HG03103 (cell line): ENCODE measurements at regions not wholly inside any gene's neighbourhood (a gene's known extent, or its start where the extent isn't known, plus 50 kb on each side); places are given as distances from the start of the nearest gene placed in this dataset.

ENCODE experiments used
- ATAC-seq: cut with Tn5 transposase; IDR thresholded peaks from one replicate; pipeline ENCODE4 v1.9.1; 2021; ENCODE audit warnings: low read depth; ENCODE audit not compliant: unreplicated experiment

- no peak for ATAC-seq
Measured at GRCh38 chr17:70772761-70773160, 603.4 kb downstream of the KCNJ2 start.

GRCh38 chr17:70773258-70773657, 603.9 kb downstream of the KCNJ2 start:
- ATAC-seq: no peak

DNA sequence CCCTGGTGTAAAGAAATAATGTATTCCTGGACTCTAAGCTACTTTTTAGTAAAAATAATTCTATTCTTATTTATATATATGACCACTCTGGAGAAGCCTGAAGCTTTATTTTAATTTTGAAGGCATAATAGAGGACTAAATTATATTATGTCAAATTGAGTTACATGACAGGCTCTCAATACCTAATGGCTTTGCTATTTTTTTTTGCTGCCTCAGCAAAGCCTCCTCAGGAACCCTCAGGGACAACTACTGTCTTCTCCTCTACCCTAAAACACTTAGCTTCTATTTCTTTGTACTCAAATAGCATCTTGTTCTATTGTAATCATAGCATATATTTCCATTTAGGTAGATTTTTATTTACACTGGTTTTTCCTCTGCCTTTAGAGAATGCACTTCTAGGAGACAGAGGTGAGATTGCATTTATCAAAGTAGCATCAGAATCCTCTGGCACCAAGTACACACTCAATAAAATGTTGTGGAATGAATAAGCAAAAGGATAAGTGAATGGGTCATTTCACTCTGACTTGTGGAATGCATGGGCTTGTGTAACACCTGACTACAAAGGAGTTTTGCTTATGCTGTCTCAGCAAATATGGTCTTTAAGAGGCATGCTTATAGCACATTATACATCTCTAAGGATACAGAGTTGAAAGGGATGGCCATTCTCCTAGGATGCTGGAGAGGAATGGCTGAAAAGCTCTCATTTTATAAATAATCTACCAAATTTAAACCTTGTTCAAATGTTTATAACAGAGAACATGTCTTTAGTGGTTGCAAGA, 605.2 kb downstream of the KCNJ2 start:
- no peak for ATAC-seq

DNA sequence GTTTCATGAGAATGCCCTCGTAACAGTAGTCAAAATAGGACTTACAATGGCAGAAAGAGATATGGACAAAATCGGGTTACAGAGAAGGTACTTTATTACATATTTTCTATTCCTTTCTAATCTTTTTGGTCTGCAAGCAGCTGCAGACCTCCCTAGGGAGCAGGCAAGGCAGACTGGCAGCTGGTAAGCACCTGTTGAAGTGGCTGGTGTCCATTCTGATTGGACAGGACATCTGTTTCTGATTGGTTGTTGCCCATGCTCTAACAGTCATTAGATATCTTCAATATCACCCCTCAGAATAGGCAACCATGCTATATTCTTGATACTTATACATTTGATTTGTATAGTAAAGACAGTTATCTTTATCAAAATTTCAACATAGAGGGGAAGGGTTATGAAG, 606.3 kb downstream of the KCNJ2 start:
- ATAC-seq: no peak

DNA sequence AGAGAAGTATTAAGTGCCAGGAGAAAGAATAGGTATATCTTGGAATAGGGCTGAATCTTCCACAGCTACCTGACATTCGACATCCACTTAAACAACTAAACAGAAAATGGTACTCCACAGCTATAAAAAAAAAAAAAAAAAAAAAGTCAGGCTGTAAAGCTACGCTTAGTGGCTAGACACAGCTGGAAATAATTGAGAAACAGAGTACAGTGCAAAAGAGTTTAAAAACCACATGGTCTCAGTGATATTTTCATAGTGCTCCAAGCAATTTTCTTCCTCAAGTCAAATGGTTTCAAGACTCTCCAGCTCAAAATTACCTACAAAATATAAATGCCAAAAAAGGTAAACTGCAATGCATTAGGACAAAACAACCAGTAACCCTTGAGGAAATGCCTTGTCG, 607.1 kb downstream of the KCNJ2 start:
- ATAC-seq: no peak

DNA sequence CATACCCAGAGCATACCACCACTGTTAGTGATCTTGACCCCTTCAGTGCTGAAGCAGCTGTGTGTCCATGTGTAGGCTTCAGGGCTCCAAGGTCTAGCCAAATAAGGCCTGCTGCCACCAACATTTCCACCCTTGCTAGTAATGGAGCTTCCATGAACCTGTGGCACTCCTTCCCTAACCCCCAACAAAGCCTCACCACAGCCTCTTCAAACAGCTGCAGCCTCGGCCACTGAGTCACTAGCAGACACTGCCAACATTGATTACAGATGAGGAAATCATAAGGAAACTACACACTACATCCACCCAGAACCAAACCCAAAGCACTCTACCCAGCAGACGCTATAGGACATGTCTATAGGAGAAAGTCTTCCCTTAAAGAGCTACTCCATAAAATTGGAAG, 610.7 kb downstream of the KCNJ2 start:
- ATAC-seq: no peak

DNA sequence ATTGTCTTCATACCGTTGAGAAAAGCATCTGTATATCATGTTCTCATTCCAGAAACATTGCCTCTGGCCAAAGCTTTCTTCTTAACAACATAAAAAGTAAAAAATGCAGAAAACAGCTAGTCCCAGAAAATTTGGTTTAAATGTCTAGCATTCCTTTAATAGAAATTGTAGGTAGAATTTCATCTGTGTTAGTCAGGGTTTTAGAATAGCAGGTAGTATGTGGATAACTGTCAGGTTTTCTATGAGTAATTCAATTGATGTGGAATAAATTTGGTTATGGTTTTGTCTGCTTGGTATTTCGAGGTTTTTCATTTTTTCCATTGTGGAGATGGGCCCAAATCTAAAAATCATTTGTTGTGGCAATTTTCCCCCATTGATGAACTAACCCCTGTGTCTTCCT, 616.7 kb downstream of the KCNJ2 start:
- no peak for ATAC-seq

DNA sequence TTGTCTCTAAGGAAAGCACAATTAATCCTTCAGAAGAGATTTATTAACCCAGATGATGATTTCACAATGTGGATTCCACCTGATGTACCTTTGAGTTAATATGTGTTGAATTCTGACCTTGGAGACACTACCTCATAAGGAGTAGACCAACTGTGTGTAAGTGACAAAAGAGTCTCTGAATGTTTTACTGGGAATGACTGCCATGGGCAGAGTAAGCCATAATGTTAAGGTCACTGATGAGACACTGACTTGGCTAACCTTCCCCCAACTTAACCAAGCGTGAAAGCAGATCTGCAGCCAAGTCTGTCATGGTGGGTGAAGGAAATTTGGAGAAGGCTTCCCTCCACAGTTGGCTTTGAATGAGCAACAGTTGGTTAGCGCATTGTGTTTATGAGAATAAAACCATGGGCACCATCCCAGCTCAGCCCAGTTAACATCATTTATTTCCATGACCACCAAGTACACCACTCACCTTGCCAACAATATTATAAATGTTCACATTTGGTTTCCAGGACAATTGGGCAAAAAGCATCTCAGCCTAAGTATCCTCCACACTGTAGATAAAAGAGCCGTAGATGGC, 618.5 kb downstream of the KCNJ2 start:
- ATAC-seq: no peak

GRCh38 chr17:70791748-70792443, 622.6 kb downstream of the KCNJ2 start:
- no peak for ATAC-seq

DNA sequence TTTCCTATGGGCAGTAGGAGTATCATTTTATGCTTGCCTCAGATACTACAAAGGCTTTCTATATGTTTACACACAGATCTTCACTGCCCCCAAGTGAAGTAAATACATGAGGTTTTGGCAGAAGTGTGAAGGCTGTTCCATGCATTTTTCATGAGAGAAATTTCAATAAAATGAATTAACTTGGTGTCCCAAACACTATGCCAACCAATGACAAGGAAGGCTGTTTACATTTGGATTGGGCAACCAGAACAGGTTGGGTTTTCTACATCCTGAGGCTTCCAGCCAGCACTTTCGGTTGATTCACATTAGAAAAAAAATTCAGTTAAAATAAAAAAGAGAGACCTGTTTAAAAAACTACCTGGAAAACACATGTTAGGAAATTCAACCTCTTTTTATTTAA, 625.4 kb downstream of the KCNJ2 start:
- no peak for ATAC-seq

DNA sequence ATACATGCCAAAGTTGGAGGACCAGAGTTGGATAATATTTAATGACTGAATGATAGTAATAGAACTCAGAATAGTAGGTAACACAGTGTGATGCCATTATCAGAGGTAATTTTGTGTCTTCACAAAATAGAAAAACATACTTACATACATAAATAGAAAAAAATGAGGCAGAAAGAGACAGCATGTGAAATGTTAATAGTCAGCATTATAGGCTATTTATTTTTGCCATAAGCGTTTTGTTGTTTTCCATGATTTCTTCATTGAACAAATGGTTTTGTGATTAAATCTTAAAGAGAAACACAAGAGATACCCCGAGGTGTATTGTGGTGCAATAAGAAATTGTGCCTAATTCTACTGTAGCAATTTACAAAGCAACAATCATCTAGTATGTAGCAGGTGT, 626.3 kb downstream of the KCNJ2 start:
- ATAC-seq: no peak

- no peak for ATAC-seq
Measured at GRCh38 chr17:70796757-70797156, 627.4 kb downstream of the KCNJ2 start.

- ATAC-seq: no peak
Measured at GRCh38 chr17:70797166-70797565, 627.8 kb downstream of the KCNJ2 start.

DNA sequence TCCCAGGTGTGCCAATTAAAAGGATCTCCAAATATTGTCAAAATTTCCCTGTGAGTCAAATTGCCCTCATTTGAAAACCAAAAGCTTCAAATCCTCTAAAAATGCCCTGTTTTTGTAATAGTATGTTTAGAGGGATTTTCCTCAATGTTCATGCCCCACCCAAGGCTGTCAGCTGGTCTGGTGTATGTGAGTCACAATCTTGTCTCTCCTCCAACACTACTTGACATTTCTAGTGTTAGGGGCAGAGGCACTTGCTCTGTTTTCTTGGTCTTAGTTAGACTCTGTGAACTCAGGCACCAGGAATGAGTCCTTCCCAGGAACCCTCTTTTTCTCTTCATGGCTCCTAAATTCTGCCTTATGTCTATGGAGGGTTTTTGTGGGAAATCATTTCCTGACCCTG, 634.8 kb downstream of the KCNJ2 start:
- ATAC-seq: no peak

DNA sequence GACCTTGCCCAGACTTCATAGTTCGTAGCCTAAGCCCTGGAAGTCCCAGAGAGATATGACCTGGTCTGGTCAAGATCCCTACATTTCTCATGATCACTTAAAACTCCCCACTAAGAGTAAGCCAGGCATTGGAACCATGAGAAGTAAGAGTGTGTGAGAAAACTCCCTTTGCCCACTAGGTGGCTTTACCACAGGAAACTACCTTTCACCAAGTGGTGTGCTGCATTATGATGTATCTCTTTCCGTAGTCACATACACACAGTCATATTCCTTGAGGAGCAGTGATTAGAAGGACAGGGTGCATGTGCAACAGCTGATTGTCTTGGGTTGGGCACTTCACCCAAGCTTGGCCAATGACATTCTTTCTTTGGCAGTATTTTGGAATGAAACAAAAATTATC, 639.3 kb downstream of the KCNJ2 start:
- ATAC-seq: no peak

- ATAC-seq: no peak
Measured at GRCh38 chr17:70810609-70811008, 641.3 kb downstream of the KCNJ2 start.

DNA sequence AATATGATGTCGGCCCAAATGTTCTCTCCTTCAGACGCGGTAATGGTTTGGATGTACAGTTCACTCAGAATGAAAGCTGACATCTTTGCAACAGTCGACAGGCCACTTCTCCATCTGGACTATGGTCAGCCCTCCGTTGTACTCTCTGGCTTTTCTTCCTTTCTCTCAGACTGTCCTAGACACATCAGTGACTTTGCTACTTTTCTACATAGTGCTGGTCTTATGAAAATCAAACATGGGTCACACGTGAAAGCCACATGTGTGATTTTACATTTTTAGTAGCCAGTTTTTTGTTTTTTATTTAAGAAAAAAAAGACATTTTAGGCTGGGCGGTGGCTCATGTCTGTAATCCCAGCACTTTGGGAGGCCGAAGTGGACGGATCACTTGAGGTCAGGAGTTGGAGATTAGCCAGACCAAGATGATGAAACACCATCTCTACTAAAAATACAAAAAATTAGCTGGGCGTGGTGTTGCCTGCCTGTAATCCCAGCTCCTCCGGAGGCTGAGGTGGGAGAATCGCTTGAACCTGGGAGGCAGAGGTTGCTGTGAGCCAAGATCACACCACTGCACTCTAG, 644.1 kb downstream of the KCNJ2 start:
- ATAC-seq: no peak

DNA sequence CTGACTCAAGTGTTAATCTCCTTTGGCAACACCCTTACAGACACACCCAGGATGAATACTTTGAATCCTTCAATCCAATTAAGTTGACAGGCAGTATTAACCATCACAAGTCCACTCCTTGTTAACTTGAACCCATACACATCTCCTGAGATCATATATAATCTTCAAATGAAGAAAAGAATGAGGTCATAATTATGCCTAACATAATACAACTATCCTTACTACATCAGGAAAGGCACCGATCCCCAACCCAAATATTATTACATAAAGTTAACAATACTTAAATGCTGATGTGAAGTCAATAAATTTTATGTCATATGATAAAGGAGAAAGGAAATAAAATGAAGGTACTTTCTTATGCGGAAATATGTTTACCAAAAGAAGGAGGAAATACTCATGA, 649.9 kb downstream of the KCNJ2 start:
- ATAC-seq: no peak

DNA sequence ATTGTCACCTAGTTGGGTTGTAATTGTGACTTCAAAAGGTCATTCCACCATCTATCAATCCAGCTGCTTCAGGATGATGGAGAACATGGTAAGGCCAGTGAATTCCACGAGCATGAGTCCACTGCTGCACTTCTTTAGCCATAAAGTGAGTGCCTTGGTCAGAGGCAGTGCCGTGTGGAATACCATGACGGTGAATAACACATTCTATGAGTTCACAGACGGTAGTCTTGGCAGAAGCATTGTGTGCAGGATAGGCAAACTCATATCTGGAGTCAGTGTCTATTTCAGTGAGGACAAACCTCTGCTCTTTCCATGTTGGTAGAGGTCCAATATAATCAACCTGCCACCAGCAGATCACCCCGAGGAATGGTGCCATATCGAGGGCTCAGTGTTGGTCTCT, 650.9 kb downstream of the KCNJ2 start:
- no peak for ATAC-seq

DNA sequence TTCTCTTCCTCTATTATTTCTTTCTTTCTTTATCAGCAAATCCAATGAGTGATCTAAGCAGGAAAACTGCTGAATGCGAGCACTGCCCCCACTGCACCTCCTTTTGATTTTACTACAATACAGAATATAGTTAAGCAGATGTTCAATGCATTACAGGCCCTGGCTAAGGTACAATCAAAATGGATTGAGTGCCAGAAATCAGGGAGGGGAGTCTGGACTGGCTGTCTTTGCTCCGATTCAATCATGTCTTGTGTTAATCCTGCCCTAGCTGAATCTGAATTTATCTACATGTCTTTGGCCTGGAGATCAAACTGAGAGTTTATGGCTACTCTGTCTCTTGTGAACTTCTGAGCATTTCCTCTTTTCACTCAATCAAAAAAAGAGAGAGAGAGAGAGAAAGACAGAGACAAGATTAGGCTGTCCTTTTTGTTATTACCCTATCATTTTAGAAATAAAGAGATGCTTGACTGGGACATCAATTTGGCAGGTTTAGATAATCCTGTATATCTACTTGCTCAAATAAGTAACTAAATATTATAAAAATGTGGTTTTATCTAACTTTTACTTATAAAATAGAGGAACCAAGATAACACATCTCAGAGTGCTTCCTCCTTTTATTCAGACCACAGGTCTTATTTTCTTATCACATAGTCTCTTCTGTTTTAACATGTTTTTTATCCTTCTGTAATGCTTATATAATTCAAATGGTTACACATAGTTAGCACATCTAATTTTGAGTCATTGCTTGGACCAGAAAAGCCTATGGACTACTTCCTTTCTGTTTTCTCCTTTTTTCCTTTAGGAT, 656.2 kb downstream of the KCNJ2 start:
- ATAC-seq: no peak

DNA sequence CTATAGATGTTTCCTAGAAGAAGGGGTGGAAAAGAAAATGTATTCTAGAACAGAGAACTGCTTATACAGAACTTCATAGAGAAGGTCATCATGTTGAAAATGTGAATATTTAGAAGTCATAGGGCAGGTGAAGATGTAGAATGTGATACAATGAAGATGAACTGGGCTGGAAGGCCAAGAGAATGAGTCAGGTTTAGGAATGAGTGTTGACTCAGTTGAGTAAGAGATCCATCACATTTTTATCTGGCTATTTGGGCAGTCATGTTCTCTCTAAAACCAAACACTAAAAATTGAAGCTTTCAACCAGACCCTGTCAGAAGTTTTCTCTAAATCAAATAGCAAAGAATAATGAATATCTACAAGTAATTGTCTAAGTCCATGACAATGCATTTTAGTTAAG, 660.5 kb downstream of the KCNJ2 start:
- no peak for ATAC-seq
